ENCODE measurements at regions not wholly inside any gene's neighbourhood (a gene's known extent, or its start where the extent isn't known, plus 50 kb on each side); places are given as distances from the start of the nearest gene placed in this dataset.
"Not testable (repeated sequence)": the region's sequence is repeated elsewhere in the genome, so short reads cannot be mapped to it uniquely, and the experiment has no call there.

- DNase-seq (ENCODE audit: low read depth) = no peak
These were observed 648.4 kb upstream of the MARCKS start for GRCh38 chr6:113208726-113209125.

GRCh38 chr6:113209315-113209714, 647.8 kb upstream of the MARCKS start:
- DNase-seq (ENCODE audit: low read depth) = no peak

- DNase-seq (ENCODE audit: low read depth) = no peak
These were observed 646.0 kb upstream of the MARCKS start for GRCh38 chr6:113211170-113211569.

- no peak for DNase-seq (ENCODE audit: low read depth)
These were observed 637.4 kb upstream of the MARCKS start for GRCh38 chr6:113219783-113220182.

- DNase-seq (ENCODE audit: low read depth) = no peak
These were observed 636.3 kb upstream of the MARCKS start for GRCh38 chr6:113220832-113221231.

- no peak for DNase-seq (ENCODE audit: low read depth)
These were observed 635.3 kb upstream of the MARCKS start for GRCh38 chr6:113221850-113222249.

GRCh38 chr6:113246186-113246585, 611.0 kb upstream of the MARCKS start:
- DNase-seq (ENCODE audit: low read depth) = no peak

GRCh38 chr6:113248532-113248931, 608.6 kb upstream of the MARCKS start:
- no peak for DNase-seq (ENCODE audit: low read depth)

- DNase-seq (ENCODE audit: low read depth) = not testable (repeated sequence)
These were observed 603.0 kb upstream of the MARCKS start for GRCh38 chr6:113254194-113254593.

- no peak for DNase-seq (ENCODE audit: low read depth)
These were observed 598.4 kb upstream of the MARCKS start for GRCh38 chr6:113258771-113259170.

- no peak for DNase-seq (ENCODE audit: low read depth)
These were observed 585.7 kb upstream of the MARCKS start for GRCh38 chr6:113271437-113271836.

- DNase-seq (ENCODE audit: low read depth) = no peak
These were observed 580.5 kb upstream of the MARCKS start for GRCh38 chr6:113276601-113277000.

GRCh38 chr6:113277111-113277510, 580.0 kb upstream of the MARCKS start:
- no peak for DNase-seq (ENCODE audit: low read depth)

- no peak for DNase-seq (ENCODE audit: low read depth)
These were observed 576.1 kb upstream of the MARCKS start for GRCh38 chr6:113281014-113281413.

GRCh38 chr6:113281431-113281830, 575.7 kb upstream of the MARCKS start:
- DNase-seq (ENCODE audit: low read depth) = no peak

GRCh38 chr6:113287396-113287795, 569.7 kb upstream of the MARCKS start:
- no peak for DNase-seq (ENCODE audit: low read depth)

- no peak for DNase-seq (ENCODE audit: low read depth)
These were observed 568.7 kb upstream of the MARCKS start for GRCh38 chr6:113288409-113288808.

GRCh38 chr6:113289166-113289565, 568.0 kb upstream of the MARCKS start:
- no peak for DNase-seq (ENCODE audit: low read depth)

- DNase-seq (ENCODE audit: low read depth) = no peak
These were observed 566.5 kb upstream of the MARCKS start for GRCh38 chr6:113290684-113291083.

GRCh38 chr6:113291751-113292445, 565.2 kb upstream of the MARCKS start:
- no peak for DNase-seq (ENCODE audit: low read depth)

- no peak for DNase-seq (ENCODE audit: low read depth)
These were observed 564.3 kb upstream of the MARCKS start for GRCh38 chr6:113292646-113293422.

GRCh38 chr6:113293423-113293740, 563.8 kb upstream of the MARCKS start:
- no peak for DNase-seq (ENCODE audit: low read depth)

- no peak for DNase-seq (ENCODE audit: low read depth)
These were observed 557.6 kb upstream of the MARCKS start for GRCh38 chr6:113299531-113299930.

- DNase-seq (ENCODE audit: low read depth) = no peak
These were observed 555.5 kb upstream of the MARCKS start for GRCh38 chr6:113301651-113302050.

All from HS-5 (cell line).